ENCODE measurements at regions not wholly inside any gene's neighbourhood (a gene's known extent, or its start where the extent isn't known, plus 50 kb on each side); places are given as distances from the start of the nearest gene placed in this dataset.

DNA sequence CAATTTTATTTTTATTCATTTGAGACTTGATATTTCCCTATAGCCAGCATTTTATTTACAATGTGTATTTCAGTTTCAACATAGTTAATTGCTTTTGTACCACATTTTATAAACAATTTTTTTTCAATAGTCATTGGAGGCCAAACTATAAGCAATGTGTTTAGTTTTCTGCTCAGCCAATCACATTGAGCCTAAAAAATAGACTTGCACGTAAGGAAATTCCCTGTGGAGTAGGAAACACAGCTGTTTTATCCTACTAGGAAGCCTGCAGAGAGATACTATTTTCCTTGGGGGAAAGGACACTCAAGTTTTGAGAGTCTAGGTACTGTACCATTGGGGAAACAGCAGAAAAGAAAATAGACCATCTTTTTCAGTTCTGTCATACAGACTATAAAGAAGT lies 410.2 kb upstream of the GOT2 start:
- Histone ChIP-seq H3K4me3 (no peak overlapping the region), H3K27me3 (replicated peaks; ENCODE audit: insufficient read depth) (no peaks in the 10 kb centered on the region), H3K36me3 (no peaks in the 10 kb centered on the region), H3K27ac (no peak overlapping the region), H3K4me1 (replicated peaks) (no peaks in the 10 kb centered on the region), H3K9me3 (no peaks in the 10 kb centered on the region)
- TF ChIP-seq, protein P1, sequence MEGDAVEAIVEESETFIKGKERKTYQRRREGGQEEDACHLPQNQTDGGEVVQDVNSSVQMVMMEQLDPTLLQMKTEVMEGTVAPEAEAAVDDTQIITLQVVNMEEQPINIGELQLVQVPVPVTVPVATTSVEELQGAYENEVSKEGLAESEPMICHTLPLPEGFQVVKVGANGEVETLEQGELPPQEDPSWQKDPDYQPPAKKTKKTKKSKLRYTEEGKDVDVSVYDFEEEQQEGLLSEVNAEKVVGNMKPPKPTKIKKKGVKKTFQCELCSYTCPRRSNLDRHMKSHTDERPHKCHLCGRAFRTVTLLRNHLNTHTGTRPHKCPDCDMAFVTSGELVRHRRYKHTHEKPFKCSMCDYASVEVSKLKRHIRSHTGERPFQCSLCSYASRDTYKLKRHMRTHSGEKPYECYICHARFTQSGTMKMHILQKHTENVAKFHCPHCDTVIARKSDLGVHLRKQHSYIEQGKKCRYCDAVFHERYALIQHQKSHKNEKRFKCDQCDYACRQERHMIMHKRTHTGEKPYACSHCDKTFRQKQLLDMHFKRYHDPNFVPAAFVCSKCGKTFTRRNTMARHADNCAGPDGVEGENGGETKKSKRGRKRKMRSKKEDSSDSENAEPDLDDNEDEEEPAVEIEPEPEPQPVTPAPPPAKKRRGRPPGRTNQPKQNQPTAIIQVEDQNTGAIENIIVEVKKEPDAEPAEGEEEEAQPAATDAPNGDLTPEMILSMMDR (IDR thresholded peaks at IDR 0.05), result no peak
- TF ChIP-seq POLR2AphosphoS5 (IDR thresholded peaks at IDR 0.05) (no peak), POLR2A (IDR thresholded peaks at IDR 0.05) (no peak)
- WGBS, result 47% methylated on average over 1 of the region's 1 CpG
- DNase-seq (ENCODE audit: low spot score), result no peak
- intact Hi-C loops (cut with DNase I), result no loop called here

DNA sequence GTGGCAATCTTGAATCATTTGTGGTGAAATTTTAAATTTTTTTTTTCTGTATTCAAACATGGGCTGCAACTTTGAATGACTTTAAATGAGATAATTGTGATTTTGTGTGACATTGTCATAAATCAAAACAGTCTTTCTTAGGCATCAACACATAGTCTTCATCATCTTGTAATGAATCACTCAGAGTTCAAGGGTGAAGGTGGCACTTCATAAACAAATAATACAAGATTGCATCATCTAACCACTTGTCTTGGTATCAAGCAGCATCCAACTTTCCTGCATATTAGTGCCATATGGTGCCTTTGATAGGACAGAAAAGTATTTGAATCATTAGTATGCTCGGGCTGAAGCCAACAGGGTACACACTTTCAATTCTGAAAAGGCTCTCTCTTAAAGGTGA lies 392.4 kb upstream of the GOT2 start:
- intact Hi-C loops (cut with DNase I), result no loop called here
- no peaks in the 10 kb centered on the region for H3K27me3 ChIP-seq (replicated peaks; ENCODE audit: insufficient read depth)
- DNase-seq (ENCODE audit: low spot score), result no peak
- H3K4me1 ChIP-seq (replicated peaks), result no peaks in the 10 kb centered on the region
- no peak overlapping the region for H3K4me3 ChIP-seq
- H3K36me3 ChIP-seq, result no peaks in the 10 kb centered on the region
- no peaks in the 10 kb centered on the region for H3K9me3 ChIP-seq
- H3K27ac ChIP-seq, result no peak overlapping the region
- no peak for TF ChIP-seq POLR2A (IDR thresholded peaks at IDR 0.05)
- 69% methylated on average over 1 of the region's 1 CpG for WGBS

DNA sequence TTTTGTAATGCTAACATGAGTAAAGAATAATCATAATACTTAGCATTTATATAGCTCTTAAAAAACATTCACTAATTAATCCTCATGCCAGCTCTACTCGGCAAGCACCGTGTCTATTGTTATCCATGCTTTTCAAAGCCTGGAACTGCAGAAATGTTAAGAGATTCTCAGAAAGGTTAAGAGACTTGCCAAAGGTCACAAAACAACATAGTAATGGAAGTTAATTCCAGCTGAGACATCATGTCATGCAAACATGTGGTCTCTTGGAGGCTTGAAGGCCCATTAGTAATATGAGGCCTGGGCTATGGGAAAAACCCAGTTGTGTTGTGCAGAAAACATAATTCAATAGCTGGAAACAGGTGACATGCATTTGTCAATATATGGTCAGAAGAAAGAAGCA lies 389.9 kb upstream of the GOT2 start:
- intact Hi-C loops (cut with DNase I), result no loop called here
- TF ChIP-seq POLR2AphosphoS5 (IDR thresholded peaks at IDR 0.05) (no peak), POLR2A (IDR thresholded peaks at IDR 0.05) (no peak)
- TF ChIP-seq, protein P1 (IDR thresholded peaks at IDR 0.05), result no peak
- H3K4me1 ChIP-seq (replicated peaks), result no peaks in the 10 kb centered on the region
- H3K9me3 ChIP-seq, result no peaks in the 10 kb centered on the region
- H3K27ac ChIP-seq, result no peak overlapping the region
- H3K27me3 ChIP-seq (replicated peaks; ENCODE audit: insufficient read depth), result no peaks in the 10 kb centered on the region
- no peak overlapping the region for H3K4me3 ChIP-seq
- WGBS, result 82% methylated on average over 2 of the region's 2 CpGs
- H3K36me3 ChIP-seq, result no peaks in the 10 kb centered on the region
- no peak for DNase-seq (ENCODE audit: low spot score)

DNA sequence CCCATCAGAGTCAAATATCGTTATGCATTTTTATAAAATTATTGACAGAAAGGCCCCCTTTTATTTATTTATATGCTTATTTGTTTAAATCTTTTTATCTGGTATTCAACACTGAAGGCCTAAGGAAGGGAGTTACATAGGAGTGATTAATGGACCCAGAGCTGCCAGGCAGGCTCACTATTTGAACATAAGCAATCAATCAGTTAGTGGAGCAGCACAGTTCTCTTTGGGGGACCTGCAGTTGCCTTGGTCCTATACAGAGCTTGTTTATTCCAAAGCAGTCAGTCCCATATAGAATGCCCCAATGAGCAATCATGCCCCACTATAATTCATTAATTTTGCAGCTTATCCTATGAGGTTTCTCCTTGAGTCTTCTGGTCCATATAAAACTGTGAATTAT lies 389.4 kb upstream of the GOT2 start:
- intact Hi-C loops (cut with DNase I), result no loop called here
- Histone ChIP-seq H3K27me3 (replicated peaks; ENCODE audit: insufficient read depth) (no peaks in the 10 kb centered on the region), H3K36me3 (no peaks in the 10 kb centered on the region), H3K27ac (no peak overlapping the region), H3K9me3 (no peaks in the 10 kb centered on the region), H3K4me1 (replicated peaks) (no peaks in the 10 kb centered on the region), H3K4me3 (no peak overlapping the region)
- TF ChIP-seq POLR2A (IDR thresholded peaks at IDR 0.05) (no peak), POLR2AphosphoS5 (IDR thresholded peaks at IDR 0.05) (no peak)
- TF ChIP-seq, protein P1 (IDR thresholded peaks at IDR 0.05), result no peak
- DNase-seq (ENCODE audit: low spot score), result no peak
- WGBS, result 77% methylated on average over 1 of the region's 1 CpG

DNA sequence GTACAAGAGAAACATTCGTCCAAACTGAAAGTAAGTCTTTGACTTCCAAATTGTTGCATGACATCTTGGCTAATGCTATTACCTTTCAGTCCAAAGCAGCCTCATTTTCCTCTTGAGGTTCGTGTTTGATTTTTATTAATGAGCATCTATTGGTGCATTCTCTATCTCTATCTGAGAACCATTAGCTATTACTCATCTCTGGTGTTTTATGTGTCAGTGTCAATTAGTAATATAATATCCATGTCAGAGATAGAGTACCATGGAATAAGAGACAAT lies 388.1 kb upstream of the GOT2 start:
- intact Hi-C loops (cut with DNase I), result no loop called here
- DNase-seq (ENCODE audit: low spot score), result no peak
- Histone ChIP-seq H3K4me3 (no peak overlapping the region), H3K27ac (no peak overlapping the region), H3K4me1 (replicated peaks) (no peaks in the 10 kb centered on the region), H3K36me3 (no peaks in the 10 kb centered on the region), H3K27me3 (replicated peaks; ENCODE audit: insufficient read depth) (no peaks in the 10 kb centered on the region), H3K9me3 (no peaks in the 10 kb centered on the region)
- TF ChIP-seq POLR2A (IDR thresholded peaks at IDR 0.05) (no peak), POLR2AphosphoS5 (IDR thresholded peaks at IDR 0.05) (no peak)
- TF ChIP-seq, protein P1 (IDR thresholded peaks at IDR 0.05), result no peak
- 51% methylated on average over 2 of the region's 2 CpGs for WGBS

Measured in prostate gland (tissue), 2 donors.